IPS-15b (cell line): ENCODE measurements at regions not wholly inside any gene's neighbourhood (a gene's known extent, or its start where the extent isn't known, plus 50 kb on each side); places are given as distances from the start of the nearest gene placed in this dataset.

Source experiments
- H3K27me3 ChIP-seq: one replicate; pipeline ENCODE4 v1.6.1; 2013; ENCODE audit warnings: low read length; ENCODE audit not compliant: control insufficient read depth, insufficient read depth
- H3K36me3 ChIP-seq: one replicate; pipeline ENCODE4 v1.6.1; 2013; ENCODE audit warnings: low read length; ENCODE audit not compliant: control insufficient read depth, insufficient read depth
- H3K4me1 ChIP-seq: one replicate; pipeline ENCODE4 v1.6.1; 2013; ENCODE audit warnings: mild to moderate bottlenecking, low read length; ENCODE audit not compliant: control insufficient read depth, insufficient read depth
- H3K4me3 ChIP-seq: one replicate; pipeline ENCODE4 v1.5.1; 2013; ENCODE audit warnings: low read depth, low read length
- H3K9ac ChIP-seq: one replicate; pipeline ENCODE4 v1.6.1; 2013; ENCODE audit warnings: low read depth, mild to moderate bottlenecking, low read length
- H3K9me3 ChIP-seq: one replicate; pipeline ENCODE4 v1.6.1; 2013; ENCODE audit warnings: mild to moderate bottlenecking, low read length; ENCODE audit not compliant: control insufficient read depth, insufficient read depth

DNA sequence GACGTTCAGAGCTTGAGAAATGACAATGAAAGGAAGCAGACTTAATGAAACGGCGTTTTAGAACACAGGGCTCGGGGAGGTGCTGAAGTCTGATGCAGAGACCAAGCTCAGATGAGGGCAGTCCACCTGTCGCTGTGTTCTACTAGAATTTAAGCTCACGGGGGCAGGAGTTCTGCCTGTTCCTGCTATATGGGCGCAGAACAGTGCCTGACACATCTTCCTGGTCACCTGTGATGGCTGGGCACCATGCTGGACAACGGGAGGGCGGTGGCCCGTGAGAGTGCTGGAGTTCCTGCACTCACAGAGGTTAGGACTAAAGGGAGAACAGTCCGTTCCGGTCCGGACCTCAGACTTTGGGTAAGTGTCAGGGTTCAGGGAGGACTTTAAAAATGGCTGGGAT lies 130.6 kb downstream of the ERMARD start:
- H3K36me3 ChIP-seq: no peaks in the 10 kb centered on the region
- H3K9ac ChIP-seq: no peak overlapping the region
- no peaks in the 10 kb centered on the region for H3K4me1 ChIP-seq
- no peaks in the 10 kb centered on the region for H3K9me3 ChIP-seq
- no peak overlapping the region for H3K4me3 ChIP-seq
- H3K27me3 ChIP-seq: no peaks in the 10 kb centered on the region

DNA sequence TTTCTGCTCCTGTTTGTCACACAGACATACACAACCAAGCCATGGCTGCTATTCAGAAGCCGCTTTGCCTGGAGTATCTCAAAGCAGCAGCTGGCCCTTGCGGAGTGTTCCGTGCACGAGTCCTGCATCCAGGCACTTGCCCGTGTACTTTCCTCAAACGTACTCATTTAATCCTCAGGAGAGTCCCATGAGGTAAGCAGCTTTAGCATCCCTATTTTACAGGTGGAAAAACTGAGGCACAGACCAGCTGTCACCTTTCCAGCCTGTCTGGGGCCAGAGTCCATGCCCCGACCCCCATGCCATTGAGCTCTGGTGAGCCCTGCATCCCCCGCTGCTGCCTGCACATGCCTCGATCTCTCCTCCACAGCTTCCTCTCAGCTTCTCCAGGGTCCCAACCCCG lies 130.0 kb downstream of the ERMARD start:
- H3K9ac ChIP-seq: no peak overlapping the region
- H3K4me3 ChIP-seq: no peak overlapping the region
- H3K4me1 ChIP-seq: no peaks in the 10 kb centered on the region
- H3K36me3 ChIP-seq: no peaks in the 10 kb centered on the region
- H3K9me3 ChIP-seq: no peaks in the 10 kb centered on the region
- no peaks in the 10 kb centered on the region for H3K27me3 ChIP-seq

DNA sequence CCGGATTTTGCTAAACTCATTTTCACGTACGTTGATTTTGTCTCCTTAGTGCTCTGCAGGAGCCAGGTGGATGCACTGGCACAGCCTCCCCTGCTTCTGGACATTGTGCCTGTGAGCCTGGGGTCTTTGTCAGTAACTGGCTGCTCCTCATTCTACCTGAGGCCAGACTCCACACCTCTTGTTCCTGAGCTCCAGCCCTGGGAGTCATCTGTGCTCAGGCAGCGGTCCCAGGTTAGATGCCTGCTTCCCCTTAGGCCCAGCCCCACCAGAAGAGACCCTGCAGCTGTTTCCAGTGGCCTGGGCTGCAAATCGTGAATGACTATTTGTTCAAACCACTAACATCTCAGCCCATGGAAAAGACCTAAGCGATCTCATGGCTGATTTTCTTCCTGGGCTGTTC lies 129.1 kb downstream of the ERMARD start:
- no peaks in the 10 kb centered on the region for H3K9me3 ChIP-seq
- no peak overlapping the region for H3K4me3 ChIP-seq
- H3K4me1 ChIP-seq: no peaks in the 10 kb centered on the region
- H3K9ac ChIP-seq: no peak overlapping the region
- no peaks in the 10 kb centered on the region for H3K27me3 ChIP-seq
- H3K36me3 ChIP-seq: no peaks in the 10 kb centered on the region

DNA sequence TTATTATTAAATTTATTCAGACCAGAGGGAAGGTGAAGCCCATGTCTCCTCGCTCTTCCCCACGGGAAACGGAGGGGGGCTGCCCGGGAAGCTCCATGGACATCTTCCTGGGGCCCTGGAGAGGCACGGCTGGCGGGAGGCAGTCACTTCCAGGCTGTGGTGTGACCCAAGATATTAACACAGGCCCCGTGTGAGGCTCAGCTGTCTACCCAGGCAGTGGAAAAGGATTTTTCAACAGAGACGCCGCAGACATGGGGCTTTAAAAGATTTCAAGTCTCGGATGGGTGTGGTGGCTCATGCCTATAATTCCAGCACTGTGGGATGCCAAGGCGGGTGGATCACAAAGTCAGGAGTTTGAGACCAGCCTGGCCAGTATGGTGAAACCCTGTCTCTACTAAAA lies 117.9 kb downstream of the ERMARD start:
- no peaks in the 10 kb centered on the region for H3K27me3 ChIP-seq
- no peak overlapping the region for H3K9ac ChIP-seq
- no peaks in the 10 kb centered on the region for H3K36me3 ChIP-seq
- H3K4me3 ChIP-seq: no peak overlapping the region
- H3K9me3 ChIP-seq: no peaks in the 10 kb centered on the region
- H3K4me1 ChIP-seq: no peaks in the 10 kb centered on the region

DNA sequence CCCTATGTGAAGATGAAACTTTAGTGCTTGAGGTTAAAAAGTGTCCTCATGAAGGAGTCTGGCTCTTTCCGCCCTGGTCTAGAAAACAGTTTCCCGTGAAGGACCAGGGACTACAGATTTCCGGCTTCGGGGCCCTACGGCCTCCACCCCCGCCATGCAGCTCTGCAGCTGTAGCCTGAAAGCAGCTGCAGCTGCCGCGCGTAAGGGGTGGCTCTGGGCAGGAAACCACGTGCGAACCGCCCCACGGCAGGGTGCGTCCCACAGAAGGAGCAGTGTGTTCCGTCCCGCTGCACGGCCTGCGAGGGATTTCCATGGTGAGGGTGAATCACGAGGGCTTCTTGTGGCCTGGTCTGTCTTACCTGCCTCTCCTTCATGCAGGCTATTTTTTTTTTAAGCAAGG lies 117.0 kb downstream of the ERMARD start:
- Histone ChIP-seq H3K27me3 (no peaks in the 10 kb centered on the region), H3K9me3 (no peaks in the 10 kb centered on the region), H3K4me1 (no peaks in the 10 kb centered on the region), H3K4me3 (no peak overlapping the region), H3K36me3 (no peaks in the 10 kb centered on the region), H3K9ac (no peak overlapping the region)

DNA sequence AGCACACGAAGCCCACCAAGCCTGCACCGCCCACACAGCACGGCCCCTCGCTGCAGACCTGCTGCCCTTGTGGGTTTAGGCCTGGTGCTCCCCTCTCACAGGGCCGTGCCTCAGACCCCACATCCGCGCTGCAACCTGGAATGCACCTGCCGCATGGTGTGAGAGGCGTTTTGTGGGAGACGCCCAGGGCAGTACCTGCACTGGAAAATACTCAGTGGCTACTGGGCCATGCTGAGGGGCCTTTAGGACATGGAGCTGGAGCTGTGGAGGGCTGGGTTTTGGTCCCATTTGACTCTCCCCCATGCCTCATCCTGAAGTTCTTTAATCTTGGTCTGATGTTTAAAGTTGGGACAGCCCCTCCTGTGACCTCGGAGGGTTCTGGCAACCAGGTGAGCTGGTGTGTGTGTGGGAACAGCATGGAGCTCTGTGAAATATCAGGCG lies 116.3 kb downstream of the ERMARD start:
- no peak overlapping the region for H3K4me3 ChIP-seq
- H3K9me3 ChIP-seq: no peaks in the 10 kb centered on the region
- no peaks in the 10 kb centered on the region for H3K27me3 ChIP-seq
- no peaks in the 10 kb centered on the region for H3K4me1 ChIP-seq
- no peaks in the 10 kb centered on the region for H3K36me3 ChIP-seq
- no peak overlapping the region for H3K9ac ChIP-seq

DNA sequence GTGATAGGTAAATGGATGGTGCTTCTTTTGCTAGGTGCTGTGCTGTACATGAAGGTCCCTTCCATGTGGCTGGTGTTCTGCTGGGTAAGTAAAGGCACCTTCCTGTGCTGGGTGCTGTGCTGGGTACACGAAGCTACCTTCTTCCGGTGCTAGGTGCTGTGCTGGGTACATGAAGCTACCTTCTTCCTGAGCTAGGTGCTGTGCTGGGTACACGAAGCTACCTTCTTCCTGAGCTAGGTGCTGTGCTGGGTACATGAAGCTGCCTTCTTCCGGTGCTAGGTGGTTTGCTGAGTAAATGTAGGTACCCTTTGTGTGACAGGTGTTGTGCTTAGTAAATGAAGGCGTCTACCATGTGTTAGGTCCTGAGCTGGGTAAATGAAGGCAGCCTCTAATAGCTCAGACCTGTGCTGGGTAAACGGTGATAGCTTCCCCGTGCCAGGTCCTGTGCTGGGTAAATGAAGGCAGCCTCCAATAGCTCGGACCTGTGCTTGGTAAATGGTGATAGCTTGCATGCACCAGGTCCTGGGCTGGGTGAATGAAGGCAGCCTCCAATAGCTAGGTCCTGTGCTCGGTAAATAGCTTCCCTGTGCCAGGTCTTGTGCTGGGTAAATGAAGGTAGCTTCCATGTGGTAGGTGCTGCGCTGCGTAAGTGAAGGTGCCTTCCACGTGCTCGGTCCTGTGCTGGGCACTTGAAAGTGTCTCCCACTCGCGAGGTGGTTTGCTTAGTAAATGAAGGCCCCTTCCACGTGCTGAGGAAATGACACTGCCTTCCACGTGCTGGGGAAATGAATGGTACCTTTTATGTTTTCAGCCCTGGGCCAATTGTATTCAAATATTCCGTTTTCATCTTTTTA lies 115.5 kb downstream of the ERMARD start:
- Histone ChIP-seq H3K4me1 (no peaks in the 10 kb centered on the region), H3K9me3 (no peaks in the 10 kb centered on the region), H3K4me3 (no peak overlapping the region), H3K27me3 (no peaks in the 10 kb centered on the region), H3K9ac (no peak overlapping the region), H3K36me3 (no peaks in the 10 kb centered on the region)

DNA sequence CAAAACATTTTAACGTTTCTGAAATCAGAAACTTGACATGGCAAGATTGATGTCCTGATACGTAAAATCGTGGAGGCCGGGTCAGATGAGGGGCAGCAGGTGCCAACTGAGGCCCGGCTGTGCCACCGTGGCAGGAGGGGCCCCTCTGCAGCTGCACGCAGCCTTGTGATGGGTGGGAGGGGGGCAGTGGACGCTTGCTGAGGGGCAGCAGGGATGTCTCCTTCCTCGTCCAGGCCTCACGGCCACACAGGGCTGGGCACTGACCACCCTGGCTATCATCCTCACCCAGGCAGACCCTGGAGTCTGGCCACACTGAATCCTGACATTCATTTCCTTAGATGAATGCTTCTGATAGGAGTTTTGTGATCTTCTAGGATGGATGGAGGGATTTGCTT lies 114.7 kb downstream of the ERMARD start:
- no peaks in the 10 kb centered on the region for H3K4me1 ChIP-seq
- no peak overlapping the region for H3K4me3 ChIP-seq
- no peak overlapping the region for H3K9ac ChIP-seq
- H3K36me3 ChIP-seq: no peaks in the 10 kb centered on the region
- H3K9me3 ChIP-seq: no peaks in the 10 kb centered on the region
- H3K27me3 ChIP-seq: no peaks in the 10 kb centered on the region

DNA sequence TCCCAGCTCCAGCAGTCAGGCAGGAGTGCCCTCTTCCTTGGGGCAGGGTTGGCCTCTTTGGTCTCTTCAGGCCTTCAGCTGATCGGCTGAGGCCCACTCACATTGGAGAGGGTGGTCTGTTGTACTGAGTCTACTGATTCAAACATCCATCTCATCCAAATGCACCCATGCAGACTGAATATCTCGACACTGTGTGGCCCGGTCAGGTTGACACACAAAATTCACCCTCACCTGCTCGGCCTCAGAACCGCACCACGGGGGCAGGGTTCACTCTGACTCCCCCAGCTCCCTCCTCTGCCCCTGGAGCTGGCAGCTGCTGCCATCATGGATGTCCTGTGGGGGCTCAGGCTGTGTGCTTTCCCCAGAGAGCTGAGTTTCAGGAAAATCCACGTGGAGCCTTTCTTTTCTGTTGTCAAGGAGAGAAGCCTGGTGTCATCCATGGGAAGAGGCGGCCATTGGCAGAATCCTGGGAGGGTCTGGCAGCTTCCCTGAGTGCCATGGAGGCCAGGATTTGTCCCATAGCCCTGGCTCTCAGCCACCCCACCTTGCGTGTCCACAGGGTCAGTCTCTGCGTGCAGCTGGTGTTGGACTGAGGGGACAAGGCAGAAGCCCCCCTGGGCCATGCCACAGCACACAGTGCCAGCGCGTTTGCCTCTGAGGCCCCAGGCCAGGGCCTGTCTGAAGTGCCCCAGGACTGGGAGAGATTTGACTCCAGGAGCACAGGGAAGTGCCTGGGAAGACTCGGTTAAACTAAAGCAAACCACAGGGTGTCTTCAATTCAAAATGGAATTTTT lies 114.1 kb downstream of the ERMARD start:
- no peaks in the 10 kb centered on the region for H3K36me3 ChIP-seq
- H3K4me3 ChIP-seq: no peak overlapping the region
- H3K9me3 ChIP-seq: no peaks in the 10 kb centered on the region
- H3K27me3 ChIP-seq: no peaks in the 10 kb centered on the region
- no peaks in the 10 kb centered on the region for H3K4me1 ChIP-seq
- no peak overlapping the region for H3K9ac ChIP-seq

DNA sequence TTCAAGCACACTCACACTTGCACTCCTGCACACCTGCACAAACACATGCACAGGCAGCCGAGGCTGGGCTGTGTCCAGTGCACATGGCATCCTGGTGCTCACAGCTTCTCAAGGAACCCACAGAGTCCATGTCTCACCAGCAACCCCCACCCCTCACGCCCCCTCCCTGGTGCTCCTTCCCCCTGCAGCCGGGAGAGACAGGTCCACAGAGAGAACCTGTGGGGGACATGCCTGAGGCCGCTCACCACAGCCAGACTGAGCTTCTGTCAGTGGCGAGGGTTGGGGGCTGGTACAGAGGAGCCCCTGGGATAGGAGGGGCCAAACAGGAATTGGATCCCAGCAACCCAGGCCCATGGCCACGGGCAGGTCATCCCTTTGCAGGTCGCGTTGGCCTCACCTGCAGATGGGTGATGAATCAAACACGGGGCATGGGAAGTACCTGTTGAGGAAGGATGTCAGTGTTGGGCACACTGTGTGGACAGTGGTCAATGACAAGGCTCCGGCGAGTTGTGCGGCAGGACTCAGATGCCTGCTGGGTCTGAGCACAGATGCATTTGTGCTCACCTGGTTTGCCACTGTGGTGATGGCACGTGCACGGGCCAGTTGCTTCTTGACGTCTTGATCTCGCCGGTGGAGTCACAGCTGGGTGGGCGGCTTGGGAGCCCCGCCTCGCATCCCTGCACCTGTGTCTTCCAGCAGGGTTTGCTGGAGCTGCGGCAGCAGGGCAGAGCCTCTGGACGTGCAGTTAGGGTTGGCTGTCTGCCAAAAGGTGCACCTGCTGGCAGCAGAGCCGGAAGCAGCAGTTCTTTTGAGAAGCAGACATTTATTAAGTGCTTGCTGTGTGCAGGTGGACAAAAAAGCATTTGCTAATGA lies 113.0 kb downstream of the ERMARD start:
- no peaks in the 10 kb centered on the region for H3K4me1 ChIP-seq
- H3K9ac ChIP-seq: no peak overlapping the region
- no peak overlapping the region for H3K4me3 ChIP-seq
- no peaks in the 10 kb centered on the region for H3K27me3 ChIP-seq
- H3K9me3 ChIP-seq: no peaks in the 10 kb centered on the region
- H3K36me3 ChIP-seq: no peaks in the 10 kb centered on the region

DNA sequence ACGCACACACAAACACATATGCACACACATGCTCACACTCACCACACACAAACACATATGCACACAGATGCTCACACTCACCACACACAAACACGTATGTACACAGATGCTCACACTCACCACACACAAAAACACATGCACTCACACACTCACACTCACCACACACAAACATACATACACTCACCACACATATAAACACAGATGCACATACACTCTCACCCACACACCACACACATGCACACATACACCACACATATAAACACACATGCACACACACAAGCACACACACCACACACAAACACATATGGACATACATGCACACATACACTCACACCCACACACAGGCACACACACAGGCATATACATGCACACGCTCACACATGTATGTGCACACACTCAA lies 112.3 kb downstream of the ERMARD start:
- no peak overlapping the region for H3K4me3 ChIP-seq
- no peak overlapping the region for H3K9ac ChIP-seq
- no peaks in the 10 kb centered on the region for H3K9me3 ChIP-seq
- H3K4me1 ChIP-seq: no peaks in the 10 kb centered on the region
- no peaks in the 10 kb centered on the region for H3K36me3 ChIP-seq
- no peaks in the 10 kb centered on the region for H3K27me3 ChIP-seq
